DND-41 (cell line): ENCODE measurements at regions not wholly inside any gene's neighbourhood (a gene's known extent, or its start where the extent isn't known, plus 50 kb on each side); places are given as distances from the start of the nearest gene placed in this dataset.

ENCODE experiments used
- ATAC-seq: fragments of 200-7000 bp; cut with Tn5 transposase; 3 replicates; pipeline ENCODE4 v1.9.1; 2021; ENCODE audit warnings: low read depth; ENCODE audit not compliant: insufficient read depth
- DNase-seq: peaks from one replicate; pipeline ENCODE4 v3.0.0-alpha.2; 2020
- H2AFZ ChIP-seq: 2 replicates; pipeline ENCODE4 v1.6.0; 2012; ENCODE audit warnings: low read depth, low read length
- H3K27ac ChIP-seq: 2 replicates; pipeline ENCODE4 v1.5.1; 2012; ENCODE audit warnings: low read length, inconsistent platforms
- H3K27me3 ChIP-seq: fragments of 200-600 bp; sonication (generic); 2 replicates; pipeline ENCODE4 v1.6.0; 2012; ENCODE audit warnings: low read length, mild to moderate bottlenecking, inconsistent platforms; ENCODE audit not compliant: insufficient read depth, poor library complexity
- H3K36me3 ChIP-seq: 2 replicates; pipeline ENCODE4 v1.5.1; 2012; ENCODE audit warnings: low read length, inconsistent platforms; ENCODE audit not compliant: insufficient read depth
- H3K4me1 ChIP-seq: 2 replicates; pipeline ENCODE4 v1.5.1; 2012; ENCODE audit warnings: mild to moderate bottlenecking, low read length; ENCODE audit not compliant: insufficient read depth
- H3K4me2 ChIP-seq: 2 replicates; pipeline ENCODE4 v1.6.0; 2012; ENCODE audit warnings: mild to moderate bottlenecking, moderate library complexity, low read length, inconsistent platforms; ENCODE audit not compliant: insufficient read depth
- H3K4me3 ChIP-seq, 2 experiments: fragments of 200-600 bp in 1 of 2; shearing (Covaris generic) in 1 of 2; 2 replicates each; pipeline ENCODE4 v1.5.1; 2012 to 2016; ENCODE audit warnings: inconsistent platforms in 2 of 2, low read length in 2 of 2, mild to moderate bottlenecking in 2 of 2, low read depth in 1 of 2, moderate library complexity in 1 of 2
- H3K79me2 ChIP-seq: 2 replicates; pipeline ENCODE4 v1.6.0; 2012; ENCODE audit warnings: low read length, inconsistent platforms; ENCODE audit not compliant: insufficient read depth
- H3K9ac ChIP-seq: 2 replicates; pipeline ENCODE4 v1.6.0; 2012; ENCODE audit warnings: low read depth, mild to moderate bottlenecking, inconsistent platforms, low read length, moderate library complexity
- H3K9me3 ChIP-seq: 2 replicates; pipeline ENCODE4 v1.5.1; 2012; ENCODE audit warnings: low read length, moderate library complexity, mild to moderate bottlenecking, inconsistent platforms; ENCODE audit not compliant: insufficient read depth, severe bottlenecking
- H4K20me1 ChIP-seq: 2 replicates; pipeline ENCODE4 v1.6.0; 2012; ENCODE audit warnings: low read length; ENCODE audit not compliant: insufficient read depth
- EZH2 ChIP-seq: IDR thresholded peaks from 3 replicates; pipeline ENCODE4 v1.6.1; 2012; ENCODE audit warnings: borderline replicate concordance, low read depth, mild to moderate bottlenecking, moderate library complexity, low read length, inconsistent platforms; ENCODE audit not compliant: severe bottlenecking
- TF ChIP-seq, protein P1 (sequence below): IDR thresholded peaks from 2 replicates; pipeline ENCODE4 v1.5.1; 2012; ENCODE audit warnings: borderline replicate concordance, low read length, moderate library complexity, mild to moderate bottlenecking; ENCODE audit not compliant: poor library complexity, severe bottlenecking; ENCODE audit errors: extremely low read depth

DNA sequence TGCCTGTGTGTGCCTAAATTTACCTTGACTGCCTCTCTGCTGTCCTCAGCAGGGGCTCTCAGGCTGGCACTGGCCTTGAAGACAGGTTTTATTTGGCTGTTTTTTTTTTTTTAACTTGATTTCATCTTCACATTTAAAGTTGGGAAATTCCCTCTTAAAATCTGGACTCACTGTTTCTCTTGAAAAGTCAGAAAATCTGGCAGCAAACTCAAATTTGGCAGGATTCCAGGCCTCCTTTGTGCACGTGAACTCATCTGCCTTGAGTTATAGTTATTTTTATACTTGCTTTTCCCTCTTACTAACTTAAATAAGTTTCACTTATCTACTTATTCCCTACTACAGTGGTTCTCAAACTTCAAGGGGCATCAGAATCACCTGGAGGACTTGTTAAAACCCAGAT, 118.4 kb upstream of the MAP3K1 start:
- ATAC-seq (no peak), DNase-seq (no peak)
- peaks cover 15% of the 10 kb centered on the region for H3K27me3 ChIP-seq
- H3K4me1 ChIP-seq: no peaks in the 10 kb centered on the region
- no peak overlapping the region for H3K4me2 ChIP-seq
- H3K27ac ChIP-seq: no peak overlapping the region
- H3K4me3 ChIP-seq: no peak overlapping the region
- H3K36me3 ChIP-seq: no peaks in the 10 kb centered on the region
- H2AFZ ChIP-seq: no peak overlapping the region
- TF ChIP-seq, protein P1, sequence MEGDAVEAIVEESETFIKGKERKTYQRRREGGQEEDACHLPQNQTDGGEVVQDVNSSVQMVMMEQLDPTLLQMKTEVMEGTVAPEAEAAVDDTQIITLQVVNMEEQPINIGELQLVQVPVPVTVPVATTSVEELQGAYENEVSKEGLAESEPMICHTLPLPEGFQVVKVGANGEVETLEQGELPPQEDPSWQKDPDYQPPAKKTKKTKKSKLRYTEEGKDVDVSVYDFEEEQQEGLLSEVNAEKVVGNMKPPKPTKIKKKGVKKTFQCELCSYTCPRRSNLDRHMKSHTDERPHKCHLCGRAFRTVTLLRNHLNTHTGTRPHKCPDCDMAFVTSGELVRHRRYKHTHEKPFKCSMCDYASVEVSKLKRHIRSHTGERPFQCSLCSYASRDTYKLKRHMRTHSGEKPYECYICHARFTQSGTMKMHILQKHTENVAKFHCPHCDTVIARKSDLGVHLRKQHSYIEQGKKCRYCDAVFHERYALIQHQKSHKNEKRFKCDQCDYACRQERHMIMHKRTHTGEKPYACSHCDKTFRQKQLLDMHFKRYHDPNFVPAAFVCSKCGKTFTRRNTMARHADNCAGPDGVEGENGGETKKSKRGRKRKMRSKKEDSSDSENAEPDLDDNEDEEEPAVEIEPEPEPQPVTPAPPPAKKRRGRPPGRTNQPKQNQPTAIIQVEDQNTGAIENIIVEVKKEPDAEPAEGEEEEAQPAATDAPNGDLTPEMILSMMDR: no peak
- no peak for TF ChIP-seq EZH2
- H3K79me2 ChIP-seq: no peaks in the 10 kb centered on the region
- H3K9ac ChIP-seq: no peak overlapping the region
- no peaks in the 10 kb centered on the region for H3K9me3 ChIP-seq
- no peaks in the 10 kb centered on the region for H4K20me1 ChIP-seq

DNA sequence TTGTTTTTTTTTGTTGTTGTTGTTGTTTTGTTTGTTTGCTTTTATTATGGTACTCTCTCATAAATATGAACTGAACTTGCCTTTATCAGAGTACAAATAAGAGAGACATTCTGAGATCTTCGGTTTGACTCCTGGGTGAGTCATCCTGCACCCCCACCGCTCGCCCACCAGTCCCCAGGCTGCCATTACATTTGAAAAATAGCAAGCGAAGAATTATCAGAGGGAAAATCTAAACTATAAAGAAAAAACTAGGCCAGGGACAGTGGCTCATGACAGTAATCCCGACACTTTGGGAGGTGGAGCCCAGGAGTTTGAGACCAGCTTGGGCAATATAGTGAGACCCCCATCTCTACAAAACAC, 122.1 kb upstream of the MAP3K1 start:
- ATAC-seq (no peak), DNase-seq (no peak)
- H2AFZ ChIP-seq: no peak overlapping the region
- TF ChIP-seq EZH2: no peak
- TF ChIP-seq, protein P1: no peak
- H3K9ac ChIP-seq: no peak overlapping the region
- no peak overlapping the region for H3K4me3 ChIP-seq
- no peaks in the 10 kb centered on the region for H3K9me3 ChIP-seq
- no peaks in the 10 kb centered on the region for H3K4me1 ChIP-seq
- peaks cover 14% of the 10 kb centered on the region for H3K27me3 ChIP-seq
- no peak overlapping the region for H3K4me2 ChIP-seq
- no peaks in the 10 kb centered on the region for H3K79me2 ChIP-seq
- no peaks in the 10 kb centered on the region for H4K20me1 ChIP-seq
- H3K27ac ChIP-seq: no peak overlapping the region
- no peaks in the 10 kb centered on the region for H3K36me3 ChIP-seq

DNA sequence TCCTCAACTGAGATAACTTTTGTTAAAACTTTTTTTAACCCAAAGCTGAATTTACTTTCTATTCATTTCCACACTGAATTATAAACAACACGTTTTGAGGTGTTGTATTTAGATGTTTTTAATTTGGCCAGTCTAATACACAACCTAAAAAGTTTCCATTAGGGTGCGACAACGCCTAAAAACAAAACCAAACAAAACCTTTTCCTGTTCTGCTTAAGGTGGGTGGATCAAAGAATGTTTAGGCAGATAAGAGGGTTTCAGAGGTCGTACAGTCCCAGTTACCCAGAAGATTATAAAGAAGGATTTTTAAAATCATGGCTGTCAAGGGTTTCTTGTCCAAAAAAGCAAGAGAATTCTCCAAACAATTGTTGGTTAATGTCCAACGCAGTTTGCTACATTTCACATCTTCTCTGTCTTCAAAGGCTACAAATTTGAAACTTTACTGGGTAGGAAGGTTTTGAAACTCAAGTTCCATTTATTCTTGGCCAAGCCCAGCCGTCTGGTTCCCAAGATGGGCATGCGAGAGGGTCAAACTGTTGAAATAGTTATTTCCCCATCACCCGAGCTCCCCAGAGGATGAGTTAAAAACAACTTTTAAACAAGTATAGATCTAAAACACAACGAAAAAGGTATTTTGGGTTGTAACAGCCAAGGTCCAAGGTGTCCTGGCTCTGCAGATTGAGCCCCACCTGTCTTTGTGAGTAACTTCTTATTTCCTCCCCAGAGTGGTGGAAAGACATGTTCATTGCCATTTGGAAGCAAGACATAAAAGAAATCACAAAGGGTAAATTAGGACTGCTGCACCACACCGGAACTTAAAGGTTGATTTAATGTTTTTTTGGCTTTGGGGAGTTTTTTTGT, 122.8 kb upstream of the MAP3K1 start:
- ATAC-seq: no peak
- no peak overlapping the region for H3K4me3 ChIP-seq
- no peak overlapping the region for H3K27ac ChIP-seq

More for the DNA sequence above, 122.8 kb upstream of the MAP3K1 start:
- Histone ChIP-seq H3K9ac (no peak overlapping the region), H4K20me1 (no peaks in the 10 kb centered on the region), H3K9me3 (no peaks in the 10 kb centered on the region), H3K4me1 (no peaks in the 10 kb centered on the region), H2AFZ (no peak overlapping the region), H3K79me2 (no peaks in the 10 kb centered on the region), H3K36me3 (no peaks in the 10 kb centered on the region), H3K4me2 (no peak overlapping the region), H3K27me3 (peaks cover 16% of the 10 kb centered on the region)
- no peak for DNase-seq
- no peak for TF ChIP-seq EZH2
- TF ChIP-seq, protein P1: no peak
